Mesenchymal stem cell (in vitro differentiated cells and primary cell): ENCODE measurements at regions not wholly inside any gene's neighbourhood (a gene's known extent, or its start where the extent isn't known, plus 50 kb on each side); places are given as distances from the start of the nearest gene placed in this dataset.

Experiments used
- DNase-seq: peaks from one replicate; pipeline ENCODE4 v3.0.0-alpha.2; 2013
- H2AFZ ChIP-seq: one replicate; pipeline ENCODE4 v1.6.1; 2013; ENCODE audit warnings: low read depth, mild to moderate bottlenecking, control low read depth, inconsistent platforms, low read length, moderate library complexity
- H2AK5ac ChIP-seq: 2 replicates; pipeline ENCODE4 v1.6.1; 2013; ENCODE audit warnings: low read length, moderate library complexity, mild to moderate bottlenecking, inconsistent platforms; ENCODE audit not compliant: severe bottlenecking
- H2BK120ac ChIP-seq: one replicate; pipeline ENCODE4 v1.6.1; 2013; ENCODE audit warnings: low read depth, mild to moderate bottlenecking, inconsistent platforms, low read length, moderate library complexity
- H2BK12ac ChIP-seq, 2 experiments: one replicate each; pipeline ENCODE4 v1.6.1; 2013; ENCODE audit warnings: inconsistent platforms in 2 of 2, low read length in 2 of 2, mild to moderate bottlenecking in 2 of 2, moderate library complexity in 2 of 2, control low read depth in 1 of 2
- H2BK15ac ChIP-seq: one replicate; pipeline ENCODE4 v1.6.1; 2013; ENCODE audit warnings: mild to moderate bottlenecking, low read depth, inconsistent platforms; ENCODE audit not compliant: poor library complexity, severe bottlenecking
- H2BK5ac ChIP-seq: 2 replicates; pipeline ENCODE4 v1.6.1; 2013; ENCODE audit warnings: low read depth, mild to moderate bottlenecking, low read length, control low read depth, inconsistent platforms; ENCODE audit not compliant: poor library complexity, severe bottlenecking
- H3K14ac ChIP-seq, 2 experiments: one replicate each; pipeline ENCODE4 v1.6.1; 2013; ENCODE audit warnings: inconsistent platforms in 2 of 2, low read length in 2 of 2, control low read depth in 1 of 2, mild to moderate bottlenecking in 1 of 2, moderate library complexity in 1 of 2
- H3K18ac ChIP-seq, 2 experiments: one replicate each; pipeline ENCODE4 v1.6.1; 2013; ENCODE audit warnings: inconsistent platforms in 2 of 2, low read length in 2 of 2, control low read depth in 1 of 2, low read depth in 1 of 2, mild to moderate bottlenecking in 1 of 2
- H3K23ac ChIP-seq, 2 experiments: one replicate each; pipeline ENCODE4 v1.6.1; 2013; ENCODE audit warnings: inconsistent platforms in 2 of 2, low read length in 2 of 2, mild to moderate bottlenecking in 2 of 2, moderate library complexity in 2 of 2, control low read depth in 1 of 2
- H3K27ac ChIP-seq: 2 replicates; pipeline ENCODE4 v1.5.1; 2013; ENCODE audit warnings: mild to moderate bottlenecking, moderate library complexity, low read length, control low read depth, inconsistent platforms; ENCODE audit not compliant: poor library complexity, severe bottlenecking
- H3K27me3 ChIP-seq, 2 experiments: 2 replicates each; pipeline versions ENCODE4 v1.6.1 to v1.7.0; 2013; ENCODE audit warnings: low read length in 2 of 2, mild to moderate bottlenecking in 2 of 2, moderate library complexity in 2 of 2, control low read depth in 1 of 2, inconsistent platforms in 1 of 2; ENCODE audit not compliant: control insufficient read depth in 1 of 2, insufficient read depth in 1 of 2
- H3K36me3 ChIP-seq, 2 experiments: 2 replicates each; pipeline versions ENCODE4 v1.6.1 to v1.7.0; 2013; ENCODE audit warnings: low read length in 2 of 2, control low read depth in 1 of 2, inconsistent platforms in 1 of 2, low read depth in 1 of 2, mild to moderate bottlenecking in 1 of 2; ENCODE audit not compliant: insufficient read depth in 2 of 2, control insufficient read depth in 1 of 2
- H3K4ac ChIP-seq, 2 experiments: one replicate each; pipeline ENCODE4 v1.6.1; 2013; ENCODE audit warnings: inconsistent platforms in 2 of 2, low read length in 2 of 2, mild to moderate bottlenecking in 2 of 2, moderate library complexity in 2 of 2, control low read depth in 1 of 2, low read depth in 1 of 2
- H3K4me1 ChIP-seq: 2 replicates; pipeline ENCODE4 v1.6.1; 2013; ENCODE audit warnings: low read depth, low read length, control low read depth; ENCODE audit not compliant: control insufficient read depth, insufficient read depth
- H3K4me2 ChIP-seq: 2 replicates; pipeline ENCODE4 v1.6.1; 2013; ENCODE audit warnings: low read length, mild to moderate bottlenecking, inconsistent platforms; ENCODE audit not compliant: poor library complexity, severe bottlenecking
- H3K4me3 ChIP-seq, 2 experiments: 2 replicates each; pipeline versions ENCODE4 v1.5.1 to v1.7.0; 2013; ENCODE audit warnings: low read length in 2 of 2, mild to moderate bottlenecking in 2 of 2, control low read depth in 1 of 2, low read depth in 1 of 2; ENCODE audit not compliant: insufficient read depth in 1 of 2
- H3K79me1 ChIP-seq: replicated peaks from 2 replicates; pipeline ENCODE4 v1.6.1; 2013; ENCODE audit warnings: mild to moderate bottlenecking, control low read depth, low read length, inconsistent platforms; ENCODE audit not compliant: poor library complexity, severe bottlenecking
- H3K9ac ChIP-seq: 2 replicates; pipeline ENCODE4 v1.7.0; 2013; ENCODE audit warnings: mild to moderate bottlenecking, low read length, moderate library complexity
- H3K9me3 ChIP-seq: 2 replicates; pipeline ENCODE4 v1.7.0; 2013; ENCODE audit warnings: mild to moderate bottlenecking, low read length; ENCODE audit not compliant: control insufficient read depth
- H4K8ac ChIP-seq: one replicate; pipeline ENCODE4 v1.6.1; 2013; ENCODE audit warnings: inconsistent platforms, mild to moderate bottlenecking, low read length, moderate library complexity
- H4K91ac ChIP-seq: one replicate; pipeline ENCODE4 v1.6.1; 2013; ENCODE audit warnings: mild to moderate bottlenecking, low read length, inconsistent platforms
- whole genome bisulfite sequencing: methylation state at CpG from one replicate; pipeline ENCODE4 v1.1.7; 2013; ENCODE audit warnings: mixed read lengths; 5-methylcytosine and 5-hydroxymethylcytosine counted together

GRCh38 chr6:150651808-150652470, 52.3 kb downstream of the PLEKHG1 start:
- no peak overlapping the region for H2AK5ac ChIP-seq
- no peaks in the 10 kb centered on the region for H3K27me3 ChIP-seq
- H2BK120ac ChIP-seq = no peak overlapping the region
- no peak overlapping the region for H2BK5ac ChIP-seq
- H4K8ac ChIP-seq = no peak overlapping the region
- H3K4me3 ChIP-seq = no peak overlapping the region
- H3K18ac ChIP-seq = no peak overlapping the region
- H2BK12ac ChIP-seq = no peak overlapping the region
- no peak overlapping the region for H3K4ac ChIP-seq
- H3K4me1 ChIP-seq = no peaks in the 10 kb centered on the region
- no peaks in the 10 kb centered on the region for H3K36me3 ChIP-seq
- no peaks in the 10 kb centered on the region for H3K79me1 ChIP-seq
- no peak overlapping the region for H3K9ac ChIP-seq
- no peak overlapping the region for H3K14ac ChIP-seq
- H2BK15ac ChIP-seq = no peak overlapping the region
- no peak overlapping the region for H3K27ac ChIP-seq
- 84% methylated on average over 6 of the region's 6 CpGs for WGBS
- H3K9me3 ChIP-seq = no peaks in the 10 kb centered on the region
- no peak overlapping the region for H4K91ac ChIP-seq
- no peak overlapping the region for H3K4me2 ChIP-seq
- no peak overlapping the region for H2AFZ ChIP-seq
- no peak overlapping the region for H3K23ac ChIP-seq
- DNase-seq = peak; percentile 72

GRCh38 chr6:150652848-150653613, 53.3 kb downstream of the PLEKHG1 start:
- no peaks in the 10 kb centered on the region for H3K4me1 ChIP-seq
- peak overlapping the region; percentile 18 for H3K9ac ChIP-seq
- H3K18ac ChIP-seq = no peak overlapping the region
- no peak overlapping the region for H4K8ac ChIP-seq
- H3K79me1 ChIP-seq = no peaks in the 10 kb centered on the region
- DNase-seq = peak; percentile 18
- H4K91ac ChIP-seq = no peak overlapping the region
- H3K4ac ChIP-seq = no peak overlapping the region
- H2AFZ ChIP-seq = no peak overlapping the region
- H2BK5ac ChIP-seq = no peak overlapping the region
- H2BK120ac ChIP-seq = no peak overlapping the region
- H2AK5ac ChIP-seq = no peak overlapping the region
- H3K36me3 ChIP-seq = no peaks in the 10 kb centered on the region
- H2BK15ac ChIP-seq = no peak overlapping the region
- H3K9me3 ChIP-seq = no peaks in the 10 kb centered on the region
- H2BK12ac ChIP-seq = no peak overlapping the region
- no peak overlapping the region for H3K4me2 ChIP-seq
- H3K27me3 ChIP-seq = peaks cover 0 to 5% of the 10 kb centered on the region in 2 experiments
- no peak overlapping the region for H3K27ac ChIP-seq
- 85% methylated on average over 7 of the region's 7 CpGs for WGBS
- H3K4me3 ChIP-seq = no peak overlapping the region
- no peak overlapping the region for H3K14ac ChIP-seq
- no peak overlapping the region for H3K23ac ChIP-seq

- Histone ChIP-seq H3K4me2 (no peak overlapping the region), H3K79me1 (no peaks in the 10 kb centered on the region)
- DNase-seq = no peak
Measured at GRCh38 chr6:150654608-150655007, 54.9 kb downstream of the PLEKHG1 start.

GRCh38 chr6:150656156-150656555, 56.5 kb downstream of the PLEKHG1 start:
- Histone ChIP-seq H3K18ac (no peak overlapping the region), H2BK15ac (no peak overlapping the region), H2AK5ac (no peak overlapping the region), H4K91ac (no peak overlapping the region), H3K23ac (no peak overlapping the region), H3K27ac (no peak overlapping the region), H3K36me3 (no peaks in the 10 kb centered on the region), H3K4me1 (no peaks in the 10 kb centered on the region), H2BK5ac (no peak overlapping the region), H4K8ac (no peak overlapping the region), H3K4me2 (no peak overlapping the region), H3K9ac (no peak overlapping the region), H3K79me1 (no peaks in the 10 kb centered on the region), H3K4ac (no peak overlapping the region), H3K27me3 (peaks cover 0 to 5% of the 10 kb centered on the region in 2 experiments), H2BK12ac (no peak overlapping the region), H2AFZ (no peak overlapping the region), H3K9me3 (no peaks in the 10 kb centered on the region), H3K4me3 (no peak overlapping the region), H2BK120ac (no peak overlapping the region), H3K14ac (no peak overlapping the region)
- WGBS = 48% methylated on average over 1 of the region's 1 CpG
- DNase-seq = no peak

More at GRCh38 chr6:150654608-150655007, 54.9 kb downstream of the PLEKHG1 start:
- H3K14ac ChIP-seq = no peak overlapping the region
- H2BK120ac ChIP-seq = no peak overlapping the region
- H3K27me3 ChIP-seq = peaks cover 0 to 5% of the 10 kb centered on the region in 2 experiments
- H2AFZ ChIP-seq = no peak overlapping the region
- no peak overlapping the region for H3K23ac ChIP-seq
- H4K91ac ChIP-seq = no peak overlapping the region
- no peak overlapping the region for H3K27ac ChIP-seq
- H3K36me3 ChIP-seq = no peaks in the 10 kb centered on the region
- 92% methylated on average over 3 of the region's 3 CpGs for WGBS
- H3K4me1 ChIP-seq = no peaks in the 10 kb centered on the region
- H2BK12ac ChIP-seq = no peak overlapping the region
- no peak overlapping the region for H4K8ac ChIP-seq
- no peak overlapping the region for H3K4ac ChIP-seq
- H2BK5ac ChIP-seq = no peak overlapping the region
- H2AK5ac ChIP-seq = no peak overlapping the region
- no peak overlapping the region for H3K4me3 ChIP-seq
- no peaks in the 10 kb centered on the region for H3K9me3 ChIP-seq
- H3K18ac ChIP-seq = no peak overlapping the region
- no peak overlapping the region for H3K9ac ChIP-seq
- H2BK15ac ChIP-seq = no peak overlapping the region
